Ishikawa (cell line): ENCODE measurements at regions not wholly inside any gene's neighbourhood (a gene's known extent, or its start where the extent isn't known, plus 50 kb on each side); places are given as distances from the start of the nearest gene placed in this dataset.

ENCODE experiments used
- EP300 ChIP-seq: IDR thresholded peaks from 2 replicates; pipeline ENCODE4 v1.6.1; 2012; ENCODE audit warnings: borderline replicate concordance
- RAD21 ChIP-seq: IDR thresholded peaks from 2 replicates; pipeline ENCODE4 v1.6.1; 2012; ENCODE audit warnings: low read depth
- TF ChIP-seq, protein P1 (sequence below): IDR thresholded peaks from 2 replicates; pipeline ENCODE4 v1.6.1; 2012

DNA sequence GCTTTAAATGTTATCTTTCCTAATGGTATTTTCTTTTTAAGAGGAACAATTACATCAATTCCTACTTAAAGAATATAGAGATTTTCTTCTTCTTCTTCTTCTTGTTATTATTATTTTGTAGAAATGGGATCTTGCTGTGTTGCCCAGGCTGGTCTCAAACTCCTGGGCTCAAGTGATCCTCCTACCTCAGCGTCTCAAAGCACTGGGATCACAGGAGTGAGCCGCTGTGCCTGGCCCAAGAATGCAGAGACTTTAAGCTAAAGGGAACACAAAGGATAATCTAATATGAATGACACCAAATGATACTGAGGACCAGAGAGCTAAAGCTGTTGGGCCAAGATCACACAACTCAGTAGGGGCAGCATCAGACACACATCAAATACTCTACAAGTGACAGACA, 87.4 kb upstream of the FOXQ1 start:
- TF ChIP-seq, protein P1, sequence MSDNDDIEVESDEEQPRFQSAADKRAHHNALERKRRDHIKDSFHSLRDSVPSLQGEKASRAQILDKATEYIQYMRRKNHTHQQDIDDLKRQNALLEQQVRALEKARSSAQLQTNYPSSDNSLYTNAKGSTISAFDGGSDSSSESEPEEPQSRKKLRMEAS, result no peak
- TF ChIP-seq EP300 (no peak), RAD21 (no peak)
